GM23338 (cell line): ENCODE measurements at regions not wholly inside any gene's neighbourhood (a gene's known extent, or its start where the extent isn't known, plus 50 kb on each side); places are given as distances from the start of the nearest gene placed in this dataset.

Experiments
- CREB1 ChIP-seq: fragments of 250-450 bp; sonication (Bioruptor Pico); IDR thresholded peaks from 2 replicates; pipeline ENCODE4 v1.5.0; 2020; ENCODE audit warnings: low read depth, mild to moderate bottlenecking, moderate library complexity
- EZH2phosphoT487 ChIP-seq: fragments of 200-600 bp; sonication (generic); IDR thresholded peaks from one replicate; pipeline ENCODE4 v1.8.1; 2018; ENCODE audit warnings: antibody characterized with exemption; ENCODE audit not compliant: unreplicated experiment
- NANOG ChIP-seq: IDR thresholded peaks from 2 replicates; pipeline ENCODE4 v1.6.1; 2016; ENCODE audit warnings: antibody characterized with exemption, borderline replicate concordance
- REST ChIP-seq: IDR thresholded peaks from one replicate; pipeline ENCODE4 v1.6.1; 2018; ENCODE audit warnings: antibody characterized with exemption; ENCODE audit not compliant: unreplicated experiment
- STAT1 ChIP-seq: IDR thresholded peaks from one replicate; pipeline ENCODE4 v1.6.1; 2016; ENCODE audit warnings: antibody characterized with exemption; ENCODE audit not compliant: unreplicated experiment
- ZNF114 ChIP-seq: fragments of 250-450 bp; sonication (Bioruptor Pico); IDR thresholded peaks from 2 replicates; pipeline ENCODE4 v1.5.0; 2020; ENCODE audit warnings: mild to moderate bottlenecking, moderate library complexity
- ZNF462 ChIP-seq: fragments of 250-450 bp; sonication (Bioruptor Pico); IDR thresholded peaks from 2 replicates; pipeline ENCODE4 v1.5.0; 2020; ENCODE audit warnings: mild to moderate bottlenecking, moderate library complexity

GRCh38 chr5:43994352-43994708 is 391.4 kb downstream of the NNT start (continued):
- TF ChIP-seq ZNF462 (CRISPR knock-in tag) = no peak
- no peak for TF ChIP-seq REST
- TF ChIP-seq ZNF114 (CRISPR knock-in tag) = no peak
- TF ChIP-seq CREB1 (CRISPR knock-in tag) = no peak
- no peak for TF ChIP-seq STAT1
- TF ChIP-seq NANOG = no peak
- TF ChIP-seq EZH2phosphoT487 = no peak
